ENCODE measurements at regions not wholly inside any gene's neighbourhood (a gene's known extent, or its start where the extent isn't known, plus 50 kb on each side); places are given as distances from the start of the nearest gene placed in this dataset.

DNA sequence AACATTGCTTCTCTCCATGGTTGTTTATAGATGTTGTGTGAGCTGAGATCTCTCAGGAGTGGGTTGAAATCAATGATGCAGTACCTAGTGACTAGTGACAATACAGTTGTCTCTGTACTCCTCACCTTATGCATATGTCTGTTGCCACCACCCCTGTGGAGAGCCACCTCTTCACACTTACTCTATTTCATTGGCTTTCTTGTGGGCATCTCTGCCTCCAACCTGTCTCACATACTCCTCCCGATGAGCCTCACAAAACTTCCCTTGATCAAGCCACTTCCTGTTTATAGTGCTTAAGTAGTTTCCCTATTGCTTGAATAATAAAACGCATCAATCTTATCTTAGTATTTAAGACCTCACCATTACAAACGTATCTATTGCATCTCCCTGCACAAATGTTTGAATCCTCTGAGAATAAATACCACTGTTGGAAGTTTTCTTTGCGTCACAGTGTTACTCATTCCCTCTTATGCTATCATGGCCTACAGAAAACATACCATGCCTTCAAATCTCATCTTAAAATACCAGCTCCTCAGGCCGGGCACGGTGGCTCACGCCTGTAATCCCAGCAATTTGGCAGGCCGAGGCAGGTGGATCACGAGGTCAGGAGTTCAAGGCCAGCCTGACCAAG lies 54.7 kb upstream of the GREM2 start:
- Histone ChIP-seq H3K36me3 (ENCODE audit: control insufficient read depth in 2 of 2, insufficient read depth in 2 of 2, low read length in 1 of 2) (no peaks in the 10 kb centered on the region), H3K4me3 (no peak overlapping the region), H3K4me1 (ENCODE audit: control insufficient read depth, insufficient read depth, low read length) (no peaks in the 10 kb centered on the region), H2AFZ (ENCODE audit: control insufficient read depth, low read depth, low read length) (no peak overlapping the region), H4K20me1 (ENCODE audit: control insufficient read depth, insufficient read depth) (no peaks in the 10 kb centered on the region), H3K27ac (ENCODE audit: control insufficient read depth, insufficient read depth) (no peak overlapping the region), H3K9ac (ENCODE audit: control insufficient read depth, insufficient read depth, low read length) (no peak overlapping the region), H3K4me2 (ENCODE audit: control insufficient read depth, insufficient read depth) (no peak overlapping the region), H3K9me3 (replicated peaks; ENCODE audit: control insufficient read depth, insufficient read depth, low read length) (no peaks in the 10 kb centered on the region), H3K79me2 (ENCODE audit: control insufficient read depth, insufficient read depth, low read length) (no peaks in the 10 kb centered on the region), H3K27me3 (replicated peaks in 1 of 2; ENCODE audit: control insufficient read depth in 2 of 2, insufficient read depth in 2 of 2, low read length in 1 of 2) (no peaks in the 10 kb centered on the region)
- WGBS (ENCODE audit: insufficient coverage, insufficient replicate concordance, low lambda C conversion rate, missing lambda C conversion rate), result 33% methylated on average over 9 of the region's 9 CpGs
- ATAC-seq (no peak), FAIRE-seq (no peak), DNase-seq (ENCODE audit: low read depth, low spot score) (no peak)
- ChIA-PET SMC1A (ENCODE audit: uncharacterized antibody, unreplicated experiment) (no interaction called here), CTCF (no interaction called here), RAD21 (ENCODE audit: unreplicated experiment) (no interaction called here), POLR2A (no interaction called here)
- intact Hi-C loops (cut with micrococcal nuclease; ENCODE audit: unreplicated experiment), result no loop called here
- BruUV-seq (replicated peaks), result no TSS peak
- in situ Hi-C loops (cut with MboI), result no loop called here
- TF ChIP-seq, protein P1, sequence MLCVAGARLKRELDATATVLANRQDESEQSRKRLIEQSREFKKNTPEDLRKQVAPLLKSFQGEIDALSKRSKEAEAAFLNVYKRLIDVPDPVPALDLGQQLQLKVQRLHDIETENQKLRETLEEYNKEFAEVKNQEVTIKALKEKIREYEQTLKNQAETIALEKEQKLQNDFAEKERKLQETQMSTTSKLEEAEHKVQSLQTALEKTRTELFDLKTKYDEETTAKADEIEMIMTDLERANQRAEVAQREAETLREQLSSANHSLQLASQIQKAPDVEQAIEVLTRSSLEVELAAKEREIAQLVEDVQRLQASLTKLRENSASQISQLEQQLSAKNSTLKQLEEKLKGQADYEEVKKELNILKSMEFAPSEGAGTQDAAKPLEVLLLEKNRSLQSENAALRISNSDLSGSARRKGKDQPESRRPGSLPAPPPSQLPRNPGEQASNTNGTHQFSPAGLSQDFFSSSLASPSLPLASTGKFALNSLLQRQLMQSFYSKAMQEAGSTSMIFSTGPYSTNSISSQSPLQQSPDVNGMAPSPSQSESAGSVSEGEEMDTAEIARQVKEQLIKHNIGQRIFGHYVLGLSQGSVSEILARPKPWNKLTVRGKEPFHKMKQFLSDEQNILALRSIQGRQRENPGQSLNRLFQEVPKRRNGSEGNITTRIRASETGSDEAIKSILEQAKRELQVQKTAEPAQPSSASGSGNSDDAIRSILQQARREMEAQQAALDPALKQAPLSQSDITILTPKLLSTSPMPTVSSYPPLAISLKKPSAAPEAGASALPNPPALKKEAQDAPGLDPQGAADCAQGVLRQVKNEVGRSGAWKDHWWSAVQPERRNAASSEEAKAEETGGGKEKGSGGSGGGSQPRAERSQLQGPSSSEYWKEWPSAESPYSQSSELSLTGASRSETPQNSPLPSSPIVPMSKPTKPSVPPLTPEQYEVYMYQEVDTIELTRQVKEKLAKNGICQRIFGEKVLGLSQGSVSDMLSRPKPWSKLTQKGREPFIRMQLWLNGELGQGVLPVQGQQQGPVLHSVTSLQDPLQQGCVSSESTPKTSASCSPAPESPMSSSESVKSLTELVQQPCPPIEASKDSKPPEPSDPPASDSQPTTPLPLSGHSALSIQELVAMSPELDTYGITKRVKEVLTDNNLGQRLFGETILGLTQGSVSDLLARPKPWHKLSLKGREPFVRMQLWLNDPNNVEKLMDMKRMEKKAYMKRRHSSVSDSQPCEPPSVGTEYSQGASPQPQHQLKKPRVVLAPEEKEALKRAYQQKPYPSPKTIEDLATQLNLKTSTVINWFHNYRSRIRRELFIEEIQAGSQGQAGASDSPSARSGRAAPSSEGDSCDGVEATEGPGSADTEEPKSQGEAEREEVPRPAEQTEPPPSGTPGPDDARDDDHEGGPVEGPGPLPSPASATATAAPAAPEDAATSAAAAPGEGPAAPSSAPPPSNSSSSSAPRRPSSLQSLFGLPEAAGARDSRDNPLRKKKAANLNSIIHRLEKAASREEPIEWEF (IDR thresholded peaks at IDR 0.05; ENCODE audit: insufficient replicate concordance, low read depth, low read length), result no peak
- TF ChIP-seq YY1 (IDR thresholded peaks at IDR 0.05; ENCODE audit: low read depth, low read length), result no peak
- no peak for TF ChIP-seq SPI1 (IDR thresholded peaks at IDR 0.05; ENCODE audit: borderline replicate concordance, insufficient read depth, low read depth, low read length)
- TF ChIP-seq CHD4 (IDR thresholded peaks at IDR 0.05), result no peak
- no peak for TF ChIP-seq RAD21 (IDR thresholded peaks at IDR 0.05; ENCODE audit: insufficient read depth, low read depth, low read length)
- TF ChIP-seq NFYB (IDR thresholded peaks at IDR 0.05; ENCODE audit: insufficient read depth, low read depth, low read length), result no peak
- no peak for TF ChIP-seq RB1 (IDR thresholded peaks at IDR 0.05; ENCODE audit: borderline replicate concordance)
- no peak for TF ChIP-seq MYB (IDR thresholded peaks at IDR 0.05; ENCODE audit: borderline replicate concordance, low read depth, low read length)
- TF ChIP-seq, protein P2, sequence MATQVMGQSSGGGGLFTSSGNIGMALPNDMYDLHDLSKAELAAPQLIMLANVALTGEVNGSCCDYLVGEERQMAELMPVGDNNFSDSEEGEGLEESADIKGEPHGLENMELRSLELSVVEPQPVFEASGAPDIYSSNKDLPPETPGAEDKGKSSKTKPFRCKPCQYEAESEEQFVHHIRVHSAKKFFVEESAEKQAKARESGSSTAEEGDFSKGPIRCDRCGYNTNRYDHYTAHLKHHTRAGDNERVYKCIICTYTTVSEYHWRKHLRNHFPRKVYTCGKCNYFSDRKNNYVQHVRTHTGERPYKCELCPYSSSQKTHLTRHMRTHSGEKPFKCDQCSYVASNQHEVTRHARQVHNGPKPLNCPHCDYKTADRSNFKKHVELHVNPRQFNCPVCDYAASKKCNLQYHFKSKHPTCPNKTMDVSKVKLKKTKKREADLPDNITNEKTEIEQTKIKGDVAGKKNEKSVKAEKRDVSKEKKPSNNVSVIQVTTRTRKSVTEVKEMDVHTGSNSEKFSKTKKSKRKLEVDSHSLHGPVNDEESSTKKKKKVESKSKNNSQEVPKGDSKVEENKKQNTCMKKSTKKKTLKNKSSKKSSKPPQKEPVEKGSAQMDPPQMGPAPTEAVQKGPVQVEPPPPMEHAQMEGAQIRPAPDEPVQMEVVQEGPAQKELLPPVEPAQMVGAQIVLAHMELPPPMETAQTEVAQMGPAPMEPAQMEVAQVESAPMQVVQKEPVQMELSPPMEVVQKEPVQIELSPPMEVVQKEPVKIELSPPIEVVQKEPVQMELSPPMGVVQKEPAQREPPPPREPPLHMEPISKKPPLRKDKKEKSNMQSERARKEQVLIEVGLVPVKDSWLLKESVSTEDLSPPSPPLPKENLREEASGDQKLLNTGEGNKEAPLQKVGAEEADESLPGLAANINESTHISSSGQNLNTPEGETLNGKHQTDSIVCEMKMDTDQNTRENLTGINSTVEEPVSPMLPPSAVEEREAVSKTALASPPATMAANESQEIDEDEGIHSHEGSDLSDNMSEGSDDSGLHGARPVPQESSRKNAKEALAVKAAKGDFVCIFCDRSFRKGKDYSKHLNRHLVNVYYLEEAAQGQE (IDR thresholded peaks at IDR 0.05; ENCODE audit: low read depth, low read length), result no peak
- TF ChIP-seq CREB1 (IDR thresholded peaks at IDR 0.05; ENCODE audit: low read depth), result no peak
- no peak for TF ChIP-seq PML (IDR thresholded peaks at IDR 0.05; ENCODE audit: low read length)
- TF ChIP-seq PAX8 (IDR thresholded peaks at IDR 0.05), result no peak
- TF ChIP-seq, protein P3, sequence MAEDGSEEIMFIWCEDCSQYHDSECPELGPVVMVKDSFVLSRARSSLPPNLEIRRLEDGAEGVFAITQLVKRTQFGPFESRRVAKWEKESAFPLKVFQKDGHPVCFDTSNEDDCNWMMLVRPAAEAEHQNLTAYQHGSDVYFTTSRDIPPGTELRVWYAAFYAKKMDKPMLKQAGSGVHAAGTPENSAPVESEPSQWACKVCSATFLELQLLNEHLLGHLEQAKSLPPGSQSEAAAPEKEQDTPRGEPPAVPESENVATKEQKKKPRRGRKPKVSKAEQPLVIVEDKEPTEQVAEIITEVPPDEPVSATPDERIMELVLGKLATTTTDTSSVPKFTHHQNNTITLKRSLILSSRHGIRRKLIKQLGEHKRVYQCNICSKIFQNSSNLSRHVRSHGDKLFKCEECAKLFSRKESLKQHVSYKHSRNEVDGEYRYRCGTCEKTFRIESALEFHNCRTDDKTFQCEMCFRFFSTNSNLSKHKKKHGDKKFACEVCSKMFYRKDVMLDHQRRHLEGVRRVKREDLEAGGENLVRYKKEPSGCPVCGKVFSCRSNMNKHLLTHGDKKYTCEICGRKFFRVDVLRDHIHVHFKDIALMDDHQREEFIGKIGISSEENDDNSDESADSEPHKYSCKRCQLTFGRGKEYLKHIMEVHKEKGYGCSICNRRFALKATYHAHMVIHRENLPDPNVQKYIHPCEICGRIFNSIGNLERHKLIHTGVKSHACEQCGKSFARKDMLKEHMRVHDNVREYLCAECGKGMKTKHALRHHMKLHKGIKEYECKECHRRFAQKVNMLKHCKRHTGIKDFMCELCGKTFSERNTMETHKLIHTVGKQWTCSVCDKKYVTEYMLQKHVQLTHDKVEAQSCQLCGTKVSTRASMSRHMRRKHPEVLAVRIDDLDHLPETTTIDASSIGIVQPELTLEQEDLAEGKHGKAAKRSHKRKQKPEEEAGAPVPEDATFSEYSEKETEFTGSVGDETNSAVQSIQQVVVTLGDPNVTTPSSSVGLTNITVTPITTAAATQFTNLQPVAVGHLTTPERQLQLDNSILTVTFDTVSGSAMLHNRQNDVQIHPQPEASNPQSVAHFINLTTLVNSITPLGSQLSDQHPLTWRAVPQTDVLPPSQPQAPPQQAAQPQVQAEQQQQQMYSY (CRISPR knock-in tag; IDR thresholded peaks at IDR 0.05), result no peak
